ENCODE measurements at regions not wholly inside any gene's neighbourhood (a gene's known extent, or its start where the extent isn't known, plus 50 kb on each side); places are given as distances from the start of the nearest gene placed in this dataset.

DNA sequence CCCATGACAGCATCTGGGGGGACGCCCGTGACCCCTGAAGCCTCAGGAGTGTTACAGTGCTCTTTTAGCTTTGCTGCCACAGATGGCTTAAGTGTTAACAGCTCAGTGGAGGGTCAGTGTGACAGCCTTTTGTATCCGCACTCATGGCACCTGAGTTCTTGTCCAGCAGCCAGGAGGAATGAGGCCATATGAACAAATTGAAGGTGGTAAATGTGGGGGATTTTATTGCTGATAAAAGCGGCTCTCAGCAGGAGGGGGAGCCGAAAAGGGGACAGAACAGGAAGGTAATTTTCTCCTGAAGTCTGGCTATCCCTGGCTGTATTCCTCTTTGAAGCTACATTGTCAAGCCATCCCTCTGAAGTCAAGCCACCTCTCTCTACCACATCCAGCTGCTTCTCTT lies 441.0 kb downstream of the RAPGEF2 start:
- H3K4me3 ChIP-seq (ENCODE audit: low read depth, low read length), result no peak overlapping the region
- DNase-seq (ENCODE audit: low read depth), result no peak
- no peak for TF ChIP-seq CTCF (IDR thresholded peaks at IDR 0.05; ENCODE audit: control insufficient read depth, extremely low read depth, insufficient read depth)

- TF ChIP-seq CTCF (IDR thresholded peaks at IDR 0.05; ENCODE audit: control insufficient read depth, extremely low read depth, insufficient read depth), result no peak
- DNase-seq (ENCODE audit: low read depth), result no peak
Observed at GRCh38 chr4:159545556-159545955, 442.7 kb downstream of the RAPGEF2 start.

DNA sequence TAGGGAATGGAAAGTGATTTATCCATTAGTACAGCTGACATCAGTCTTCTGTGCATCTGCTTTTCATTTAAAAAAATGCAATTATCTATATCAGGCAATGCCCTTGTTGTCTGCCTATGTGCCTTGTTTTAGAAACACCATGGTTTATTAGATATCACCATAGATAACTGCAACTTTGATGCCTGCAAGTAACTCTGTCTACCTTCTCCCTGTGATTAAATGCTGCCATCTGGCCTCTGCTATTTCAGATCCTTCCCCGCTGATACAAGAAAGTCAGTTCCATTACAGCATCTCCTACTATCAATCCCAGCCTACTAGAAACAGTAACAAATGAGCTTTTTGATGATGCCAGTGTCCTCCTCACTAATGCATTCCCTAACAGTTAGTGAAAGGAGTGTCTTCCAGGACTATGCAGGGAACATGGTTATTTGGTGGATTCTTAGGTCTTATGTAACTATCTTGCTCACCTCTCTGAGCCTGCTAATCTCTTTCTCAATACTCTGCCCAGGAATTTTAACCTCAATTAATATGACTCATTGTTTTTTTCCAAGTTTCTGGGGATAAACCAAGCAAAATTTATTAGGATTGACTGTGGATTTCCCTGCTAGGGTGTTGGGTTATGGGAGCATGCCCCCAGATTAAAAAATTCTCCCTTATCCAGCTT lies 444.9 kb downstream of the RAPGEF2 start:
- TF ChIP-seq CTCF (IDR thresholded peaks at IDR 0.05; ENCODE audit: control insufficient read depth, extremely low read depth, insufficient read depth), result no peak
- no peak overlapping the region for H3K4me3 ChIP-seq (ENCODE audit: low read depth, low read length)
- DNase-seq (ENCODE audit: low read depth), result no peak

More at GRCh38 chr4:159545556-159545955, 442.7 kb downstream of the RAPGEF2 start:
- H3K4me3 ChIP-seq (ENCODE audit: low read depth, low read length), result no peak overlapping the region

- TF ChIP-seq CTCF (IDR thresholded peaks at IDR 0.05; ENCODE audit: control insufficient read depth, extremely low read depth, insufficient read depth), result no peak
- H3K4me3 ChIP-seq (ENCODE audit: low read depth, low read length), result no peak overlapping the region
- no peak for DNase-seq (ENCODE audit: low read depth)
Observed at GRCh38 chr4:159549098-159549518, 446.2 kb downstream of the RAPGEF2 start.

DNA sequence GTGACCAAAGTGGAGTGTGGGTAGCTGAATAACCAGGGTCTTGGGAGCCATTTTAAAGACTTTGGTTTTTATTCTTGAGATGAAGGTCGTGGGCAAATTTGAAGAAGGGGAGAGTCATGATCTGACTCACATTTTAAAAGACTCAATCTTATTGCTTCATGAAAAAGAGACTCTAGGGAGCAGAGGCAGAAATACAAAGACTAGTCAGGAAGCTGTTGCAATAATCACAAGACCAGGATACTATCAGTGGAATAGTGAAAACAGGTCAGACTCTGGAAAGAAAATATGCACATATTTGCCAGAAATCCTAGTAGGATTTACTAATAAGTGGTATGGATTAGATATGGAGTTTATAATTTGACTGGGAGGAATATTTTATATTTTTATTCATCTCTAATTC lies 448.4 kb downstream of the RAPGEF2 start:
- no peak for TF ChIP-seq CTCF (IDR thresholded peaks at IDR 0.05; ENCODE audit: control insufficient read depth, extremely low read depth, insufficient read depth)
- DNase-seq (ENCODE audit: low read depth), result no peak
- no peak overlapping the region for H3K4me3 ChIP-seq (ENCODE audit: low read depth, low read length)

DNA sequence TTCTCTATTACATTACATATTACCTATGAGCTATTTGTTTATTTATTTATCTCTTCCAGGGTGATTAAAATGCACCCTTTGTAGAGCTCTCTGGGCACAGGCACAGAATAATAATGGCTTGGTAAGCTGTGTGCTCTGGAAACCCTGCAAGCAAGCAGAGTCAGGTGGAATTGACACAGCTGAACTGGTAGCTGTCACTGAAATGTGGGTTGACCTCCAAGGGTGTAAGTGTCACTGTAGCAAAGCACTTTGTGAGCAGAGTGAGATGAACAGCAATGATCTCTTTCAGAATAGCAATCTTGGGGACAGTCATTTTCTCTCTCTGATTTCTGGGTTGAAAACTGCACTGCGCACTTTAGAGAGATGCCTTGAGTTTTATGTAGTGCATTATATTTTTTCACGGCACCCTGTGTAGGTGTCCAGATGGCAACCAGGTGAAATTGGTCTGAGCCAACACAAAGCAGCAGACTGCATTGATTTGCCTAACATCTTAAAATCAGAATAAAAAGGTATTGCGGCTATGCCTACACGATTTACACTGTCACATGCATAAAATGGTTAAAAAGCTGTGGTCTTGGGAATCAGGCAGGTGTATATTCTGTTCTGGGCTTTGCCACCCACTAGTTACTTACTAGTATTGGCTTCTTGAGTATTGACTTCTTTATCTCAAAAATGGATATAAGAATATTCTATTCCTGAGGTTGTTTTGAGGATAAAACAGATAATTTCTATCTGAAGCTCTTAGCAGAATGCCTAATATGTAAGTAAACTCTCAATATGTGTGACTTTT lies 450.3 kb downstream of the RAPGEF2 start:
- no peak for DNase-seq (ENCODE audit: low read depth)
- H3K4me3 ChIP-seq (ENCODE audit: low read depth, low read length), result no peak overlapping the region

More for the DNA sequence above, 450.3 kb downstream of the RAPGEF2 start:
- no peak for TF ChIP-seq CTCF (IDR thresholded peaks at IDR 0.05; ENCODE audit: control insufficient read depth, extremely low read depth, insufficient read depth)
